BJ (cell line): ENCODE measurements at regions not wholly inside any gene's neighbourhood (a gene's known extent, or its start where the extent isn't known, plus 50 kb on each side); places are given as distances from the start of the nearest gene placed in this dataset.

Source experiments
- CTCF ChIA-PET: fragments of 350-600 bp; formaldehyde crosslinking; extraction: SDS; loops from one replicate; lab custom pipeline; 2021; ENCODE audit warnings: antibody characterized with exemption, inconsistent platforms; lab: Yijun Ruan, JAX
- POLR2A ChIA-PET: fragments of 300-600 bp; sonication (Branson Sonifier 250); formaldehyde crosslinking; extraction: SDS; loops from one replicate; lab custom pipeline; 2021; ENCODE audit warnings: antibody characterized with exemption; lab: Charles Lee
- DNase-seq: peaks from one replicate; pipeline ENCODE4 v3.0.0-alpha.2; 2011; ENCODE audit warnings: low read depth
- H3K27me3 ChIP-seq: 2 replicates; pipeline ENCODE4 v1.6.0; 2011; ENCODE audit warnings: low read length; ENCODE audit not compliant: control insufficient read depth, insufficient read depth
- H3K36me3 ChIP-seq: 2 replicates; pipeline ENCODE4 v1.5.1; 2011; ENCODE audit warnings: low read length; ENCODE audit not compliant: control insufficient read depth, insufficient read depth
- H3K4me3 ChIP-seq: 2 replicates; pipeline ENCODE4 v1.5.1; 2011; ENCODE audit warnings: low read depth, mild to moderate bottlenecking, control low read depth, low read length
- CTCF ChIP-seq: IDR thresholded peaks from 2 replicates; pipeline ENCODE4 v1.5.1; 2011; ENCODE audit warnings: low read depth, mild to moderate bottlenecking, control low read depth, inconsistent platforms, low read length, moderate library complexity; ENCODE audit not compliant: insufficient read depth

- ChIA-PET POLR2A (no interaction called here), CTCF (no interaction called here)
- Histone ChIP-seq H3K4me3 (no peak overlapping the region), H3K27me3 (no peaks in the 10 kb centered on the region), H3K36me3 (no peaks in the 10 kb centered on the region)
- DNase-seq: no peak
- no peak for TF ChIP-seq CTCF
Measured at GRCh38 chr10:113290137-113290536, 262.7 kb upstream of the HABP2 start.

GRCh38 chr10:113291413-113291812, 261.4 kb upstream of the HABP2 start:
- Histone ChIP-seq H3K36me3 (no peaks in the 10 kb centered on the region), H3K27me3 (no peaks in the 10 kb centered on the region), H3K4me3 (no peak overlapping the region)
- POLR2A ChIA-PET: no interaction called here
- CTCF ChIA-PET: no interaction called here
- TF ChIP-seq CTCF: no peak
- no peak for DNase-seq

DNA sequence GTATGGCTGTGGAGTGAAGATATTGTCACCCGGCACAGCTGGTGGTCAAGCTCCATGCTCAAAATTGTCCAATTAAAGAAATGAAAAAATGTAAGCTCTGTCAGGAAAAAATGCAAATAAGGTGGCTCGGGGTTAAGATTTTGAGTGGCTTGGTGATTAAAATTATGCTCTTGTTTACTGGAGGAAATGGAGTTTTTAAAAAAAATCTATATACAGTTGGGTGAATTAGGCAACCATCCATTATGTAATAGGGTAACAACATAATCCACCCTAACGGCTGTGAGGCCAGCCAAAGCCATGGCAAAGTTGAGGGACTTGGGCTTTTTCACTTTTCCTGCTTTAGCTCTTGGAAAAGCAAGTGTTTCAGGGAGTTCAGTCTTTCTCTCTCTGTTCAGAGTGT, 260.8 kb upstream of the HABP2 start:
- POLR2A ChIA-PET: no interaction called here
- no peak for DNase-seq
- no peak for TF ChIP-seq CTCF
- Histone ChIP-seq H3K27me3 (no peaks in the 10 kb centered on the region), H3K4me3 (no peak overlapping the region), H3K36me3 (no peaks in the 10 kb centered on the region)
- CTCF ChIA-PET: no interaction called here

DNA sequence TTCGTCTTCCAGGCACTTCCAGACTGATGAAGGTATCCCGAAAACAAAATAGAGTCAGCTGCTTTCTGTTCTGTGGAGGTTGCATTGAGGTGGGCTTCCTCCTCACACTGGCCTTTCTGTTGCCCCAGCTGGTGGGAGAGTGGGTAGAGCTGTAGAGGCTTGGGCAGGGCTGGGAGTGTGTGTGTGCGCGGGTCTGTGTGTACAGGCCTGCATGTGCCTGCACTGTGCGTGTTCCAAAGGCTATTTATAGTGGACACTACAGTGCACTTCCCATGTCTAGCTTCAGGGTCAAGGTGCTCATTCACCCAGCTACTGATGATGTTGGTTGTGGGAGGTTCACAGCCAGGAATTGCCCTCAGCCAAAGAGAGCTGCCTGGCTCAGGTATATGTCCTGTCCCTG, 260.1 kb upstream of the HABP2 start:
- Histone ChIP-seq H3K36me3 (no peaks in the 10 kb centered on the region), H3K4me3 (no peak overlapping the region), H3K27me3 (no peaks in the 10 kb centered on the region)
- TF ChIP-seq CTCF: no peak
- DNase-seq: no peak
- ChIA-PET POLR2A (no interaction called here), CTCF (no interaction called here)

GRCh38 chr10:113293167-113293566, 259.7 kb upstream of the HABP2 start:
- no peak for DNase-seq
- Histone ChIP-seq H3K36me3 (no peaks in the 10 kb centered on the region), H3K27me3 (no peaks in the 10 kb centered on the region), H3K4me3 (no peak overlapping the region)
- ChIA-PET CTCF (interaction anchor here (2.0 kb wide), 1 partner anchor 12 kb away, joined by 5 read pairs; no protein-coding TSS in a partner anchor), POLR2A (no interaction called here)
- TF ChIP-seq CTCF: no peak
